ENCODE measurements at regions not wholly inside any gene's neighbourhood (a gene's known extent, or its start where the extent isn't known, plus 50 kb on each side); places are given as distances from the start of the nearest gene placed in this dataset.
A peak's percentile ranks its signal among the peaks of the same experiment; 100 is the strongest.
"Not testable (repeated sequence)": the region's sequence is repeated elsewhere in the genome, so short reads cannot be mapped to it uniquely, and the experiment has no call there.

DNA sequence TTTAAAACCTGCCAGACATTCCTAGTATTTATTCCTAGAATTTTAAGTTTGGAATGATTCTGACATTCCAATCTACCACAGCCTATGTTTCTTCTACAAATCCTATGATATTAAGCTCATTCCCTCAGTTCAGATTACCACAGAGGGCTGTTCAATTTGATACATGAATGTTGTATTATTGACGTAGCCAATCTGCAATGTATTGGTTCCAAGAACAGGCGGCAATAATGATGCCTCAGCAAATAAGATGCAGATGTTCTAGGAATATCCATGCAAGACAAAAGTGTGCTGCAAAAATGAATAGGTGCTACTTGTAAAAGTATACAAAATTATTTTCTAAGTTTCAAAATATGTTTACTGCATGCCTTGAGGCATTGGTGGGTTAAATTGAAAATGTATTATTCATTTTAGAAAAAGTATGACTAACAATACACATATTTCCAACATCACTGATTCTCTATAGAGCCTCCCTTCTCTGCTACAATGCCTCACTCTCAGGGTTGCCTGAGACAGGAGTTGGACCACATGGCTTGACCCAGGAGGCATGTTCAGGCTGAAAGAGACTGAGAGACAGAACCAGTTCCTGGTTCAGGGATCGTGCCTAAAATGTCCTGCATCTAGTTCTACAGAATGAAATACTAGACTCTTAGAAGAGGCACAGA lies 94.1 kb upstream of the CREB5 start:
- H3K4me3 ChIP-seq (ENCODE audit: low read length) = no peak overlapping the region
- DNase-seq (ENCODE audit: low read depth, low spot score) = no peak

GRCh38 chr7:28323833-28324232 lies 88.5 kb upstream of the CREB5 start:
- H3K4me3 ChIP-seq (ENCODE audit: low read length) = no peak overlapping the region
- no peak for DNase-seq (ENCODE audit: low read depth, low spot score)

DNA sequence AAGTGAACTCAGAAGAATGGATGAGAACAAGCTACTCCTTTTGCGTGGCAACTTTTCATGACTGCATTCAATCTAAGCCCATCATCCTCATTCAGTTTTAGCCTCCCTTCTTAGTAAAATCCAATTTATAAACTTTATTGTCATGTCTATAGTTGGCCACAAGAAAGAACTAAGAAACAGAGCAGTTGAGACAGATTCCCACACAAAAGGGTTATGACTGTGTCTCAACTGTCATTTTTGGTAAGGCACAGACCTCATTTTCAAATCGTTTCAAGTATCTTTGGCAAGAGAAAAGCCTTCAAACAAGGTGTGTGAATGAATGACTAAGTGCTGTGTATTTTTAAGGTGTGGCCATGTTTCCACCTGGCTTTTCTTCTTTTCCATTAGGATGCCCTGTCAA lies 84.2 kb upstream of the CREB5 start:
- peak; percentile 84 for DNase-seq (ENCODE audit: low read depth, low spot score)
- no peak overlapping the region for H3K4me3 ChIP-seq (ENCODE audit: low read length)

DNA sequence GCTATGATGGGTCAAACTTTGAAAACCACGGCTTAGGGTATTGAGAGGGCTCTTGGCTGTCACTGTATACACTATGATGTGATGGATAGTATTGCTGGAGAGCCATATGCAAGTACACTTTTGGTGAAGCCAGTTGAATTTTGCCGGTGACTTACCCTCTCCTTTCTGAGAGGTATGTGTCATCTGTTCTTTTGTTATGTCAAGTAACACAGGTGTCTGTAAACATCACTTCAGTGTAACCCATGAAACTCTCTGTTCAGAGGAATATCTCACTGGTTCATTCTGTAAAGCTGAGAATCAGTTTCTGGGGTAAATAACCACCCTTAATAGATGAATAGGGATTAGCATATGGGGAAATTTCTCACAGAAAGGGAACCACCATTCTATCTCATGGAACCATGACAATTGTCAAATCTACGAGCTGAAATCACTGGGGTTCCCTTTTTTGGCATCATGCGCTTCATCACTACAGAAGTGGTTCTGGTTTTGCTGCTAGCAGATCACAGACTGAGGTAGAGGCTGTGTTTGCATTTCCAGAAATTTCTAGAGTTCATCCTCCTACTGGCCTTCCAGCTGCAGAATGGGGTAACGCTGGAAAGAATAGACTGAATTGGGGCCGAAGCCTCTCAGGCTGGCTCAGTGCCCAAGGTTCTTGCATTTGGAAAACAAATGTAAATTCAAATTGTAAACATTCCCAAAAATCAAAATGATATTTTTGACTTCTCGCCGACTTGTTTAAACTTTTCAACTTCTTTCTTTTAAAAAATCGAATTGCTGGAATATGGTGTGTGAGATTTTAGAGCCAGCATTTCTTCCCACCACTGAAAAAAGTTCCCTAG lies 83.3 kb upstream of the CREB5 start:
- no peak for DNase-seq (ENCODE audit: low read depth, low spot score)
- H3K4me3 ChIP-seq (ENCODE audit: low read length) = no peak overlapping the region

- H3K4me3 ChIP-seq (ENCODE audit: low read length) = peak overlapping the region; percentile 30
- DNase-seq (ENCODE audit: low read depth, low spot score) = peak; percentile 47
Measured at GRCh38 chr7:28329661-28330363, 82.5 kb upstream of the CREB5 start.

DNA sequence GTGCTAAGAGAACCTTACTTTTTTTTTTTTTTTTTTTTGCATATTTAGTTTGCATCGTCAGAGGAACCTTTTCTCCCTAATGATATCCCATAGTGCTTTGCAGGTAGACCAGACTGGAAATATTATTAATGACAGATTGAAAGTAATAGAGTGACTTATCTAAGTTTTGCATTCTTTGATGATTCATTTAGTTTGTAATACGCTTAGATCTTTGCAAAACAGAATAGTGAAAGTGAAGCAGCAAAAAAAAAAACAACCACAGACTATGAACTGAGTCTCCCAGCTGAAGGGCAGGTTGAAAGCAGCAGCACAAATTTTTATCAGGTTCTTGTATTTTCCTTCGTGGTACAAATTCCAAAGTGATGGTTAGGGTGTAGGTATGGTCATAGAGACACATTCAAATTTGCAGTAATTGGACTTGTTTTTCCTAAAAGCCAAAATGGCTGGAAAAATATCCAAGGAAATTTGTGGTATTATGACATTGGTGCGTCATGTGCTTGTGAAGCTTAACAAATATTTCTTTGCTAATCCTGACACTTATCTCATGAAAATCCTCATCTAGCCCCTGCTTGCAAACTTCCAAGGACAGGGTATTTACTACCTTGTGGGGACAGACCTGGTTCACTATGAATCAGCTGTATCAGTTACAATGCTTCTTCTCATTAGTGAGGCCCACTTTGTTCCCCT lies 81.8 kb upstream of the CREB5 start:
- peak; percentile 23 for DNase-seq (ENCODE audit: low read depth, low spot score)
- peak overlapping the region; percentile 30 for H3K4me3 ChIP-seq (ENCODE audit: low read length)

DNA sequence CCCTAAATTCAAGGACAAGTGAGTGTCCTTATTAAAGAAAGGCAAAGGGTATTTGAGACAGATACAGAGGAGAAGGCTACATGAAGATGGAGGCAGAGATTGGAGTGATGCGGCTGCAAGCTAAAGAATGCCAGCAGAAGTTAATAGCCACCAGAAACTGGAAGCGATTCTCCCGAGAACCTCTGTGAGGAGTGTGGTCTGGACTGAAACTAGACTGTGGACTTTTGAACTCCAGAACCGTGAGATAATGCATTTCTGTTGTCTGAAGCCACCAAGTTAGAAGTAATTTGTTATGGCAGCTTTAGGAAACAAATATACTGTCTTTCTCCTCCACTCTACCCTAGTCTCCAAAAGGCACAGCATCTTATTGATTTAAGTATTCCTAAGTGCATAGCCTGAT lies 80.3 kb upstream of the CREB5 start:
- DNase-seq (ENCODE audit: low read depth, low spot score) = no peak

GRCh38 chr7:28333548-28333947 lies 78.8 kb upstream of the CREB5 start:
- not testable (repeated sequence) for DNase-seq (ENCODE audit: low read depth, low spot score)

More for the DNA sequence above, 80.3 kb upstream of the CREB5 start:
- no peak overlapping the region for H3K4me3 ChIP-seq (ENCODE audit: low read length)

DNA sequence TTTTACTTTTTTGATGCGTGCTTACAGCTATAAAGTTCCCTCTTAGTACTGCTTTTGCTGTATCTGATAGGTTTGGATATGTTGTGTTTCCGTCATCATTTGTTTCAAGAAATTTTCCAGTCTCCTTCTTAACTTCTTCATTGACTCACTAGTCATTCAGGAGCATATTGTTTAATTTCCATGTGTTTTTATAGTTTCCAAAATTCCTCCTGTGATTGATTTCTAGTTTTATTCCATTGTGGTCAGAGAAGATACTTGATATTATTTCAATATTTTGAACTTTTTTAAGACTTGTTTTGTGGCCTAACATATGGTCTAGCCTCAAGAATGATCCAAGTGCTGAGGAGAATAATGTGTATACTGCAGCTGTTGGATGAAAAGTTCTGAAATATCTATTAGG lies 75.5 kb upstream of the CREB5 start:
- DNase-seq (ENCODE audit: low read depth, low spot score) = no peak
- no peak overlapping the region for H3K4me3 ChIP-seq (ENCODE audit: low read length)

More at GRCh38 chr7:28333548-28333947, 78.8 kb upstream of the CREB5 start:
- not testable (repeated sequence) for H3K4me3 ChIP-seq (ENCODE audit: low read length)

GRCh38 chr7:28338041-28338440 lies 74.3 kb upstream of the CREB5 start:
- no peak overlapping the region for H3K4me3 ChIP-seq (ENCODE audit: low read length)
- DNase-seq (ENCODE audit: low read depth, low spot score) = no peak

- no peak overlapping the region for H3K4me3 ChIP-seq (ENCODE audit: low read length)
- no peak for DNase-seq (ENCODE audit: low read depth, low spot score)
Measured at GRCh38 chr7:28343462-28343861, 68.9 kb upstream of the CREB5 start.

DNA sequence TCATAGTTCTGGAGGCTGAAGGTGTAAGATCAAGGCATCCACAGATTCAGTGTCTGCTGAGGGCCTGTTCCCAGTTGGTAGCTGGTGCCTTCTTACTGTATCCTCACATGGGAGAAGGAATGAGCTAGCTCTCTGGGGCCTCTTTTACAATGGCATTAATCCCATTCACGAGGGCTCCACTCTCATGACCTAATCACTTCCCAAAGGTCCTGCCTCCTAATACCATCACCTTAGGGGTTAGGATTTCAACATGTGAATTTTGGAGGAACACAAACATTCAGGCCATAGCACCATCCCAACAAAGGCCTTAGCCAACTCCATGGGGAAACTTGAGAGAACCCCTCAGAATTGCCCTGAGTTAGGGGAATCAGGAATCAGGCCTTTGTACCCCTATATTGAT lies 66.1 kb upstream of the CREB5 start:
- DNase-seq (ENCODE audit: low read depth, low spot score) = no peak
- H3K4me3 ChIP-seq (ENCODE audit: low read length) = no peak overlapping the region

DNA sequence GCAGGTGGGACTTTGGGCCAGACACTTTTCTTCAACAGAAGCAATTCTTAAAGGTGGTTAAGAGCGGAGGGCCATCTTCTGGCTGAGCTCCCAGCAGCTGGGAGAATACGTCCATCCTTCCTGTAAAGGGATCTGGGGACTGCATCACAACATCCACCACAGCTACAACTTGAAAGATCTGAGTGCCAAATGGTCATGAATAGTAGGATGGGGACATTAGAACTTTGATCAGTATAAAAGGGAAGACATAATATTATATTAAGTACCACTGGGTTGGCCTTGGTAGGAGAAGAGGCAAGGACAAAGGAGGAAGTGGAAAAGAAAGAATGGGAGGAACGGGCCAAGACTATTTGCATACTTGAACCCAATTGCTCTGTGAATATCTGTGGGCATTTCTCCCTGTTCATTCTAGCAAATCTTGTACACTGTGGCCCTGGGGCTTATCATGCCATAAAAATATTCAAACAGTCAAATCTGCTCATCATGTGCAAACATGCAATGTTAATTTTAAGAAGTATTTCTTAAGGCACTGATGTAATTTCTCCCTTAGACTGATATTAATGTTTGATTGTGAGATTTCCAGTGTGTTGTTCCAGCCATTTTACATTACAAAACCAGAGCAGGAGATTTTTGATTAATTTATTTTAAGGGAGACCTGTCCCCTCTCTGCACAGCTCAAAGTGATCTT lies 65.5 kb upstream of the CREB5 start:
- no peak overlapping the region for H3K4me3 ChIP-seq (ENCODE audit: low read length)
- DNase-seq (ENCODE audit: low read depth, low spot score) = no peak

- DNase-seq (ENCODE audit: low read depth, low spot score) = no peak
- no peak overlapping the region for H3K4me3 ChIP-seq (ENCODE audit: low read length)
Measured at GRCh38 chr7:28347475-28348318, 64.6 kb upstream of the CREB5 start.

- H3K4me3 ChIP-seq (ENCODE audit: low read length) = no peak overlapping the region
- DNase-seq (ENCODE audit: low read depth, low spot score) = no peak
Measured at GRCh38 chr7:28348636-28349035, 63.7 kb upstream of the CREB5 start.

DNA sequence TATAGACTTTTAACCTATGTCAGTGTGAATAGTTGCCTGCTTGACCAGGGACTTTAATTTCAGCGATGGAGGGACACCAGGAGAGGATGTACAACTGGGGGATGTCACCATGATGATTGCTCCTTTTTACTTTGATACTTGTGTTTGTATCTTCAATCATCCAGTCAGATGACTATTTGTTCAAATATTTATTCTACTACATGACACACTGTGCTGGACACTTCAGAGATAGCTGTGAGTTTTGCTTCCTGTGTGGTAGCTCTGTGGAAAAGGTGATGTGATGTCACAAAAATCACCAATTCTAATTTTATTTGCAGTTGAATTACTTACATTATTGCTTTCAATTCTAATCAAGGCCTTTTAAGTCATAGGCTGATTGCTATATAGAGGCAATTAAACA lies 62.7 kb upstream of the CREB5 start:
- DNase-seq (ENCODE audit: low read depth, low spot score) = no peak
- H3K4me3 ChIP-seq (ENCODE audit: low read length) = no peak overlapping the region

DNA sequence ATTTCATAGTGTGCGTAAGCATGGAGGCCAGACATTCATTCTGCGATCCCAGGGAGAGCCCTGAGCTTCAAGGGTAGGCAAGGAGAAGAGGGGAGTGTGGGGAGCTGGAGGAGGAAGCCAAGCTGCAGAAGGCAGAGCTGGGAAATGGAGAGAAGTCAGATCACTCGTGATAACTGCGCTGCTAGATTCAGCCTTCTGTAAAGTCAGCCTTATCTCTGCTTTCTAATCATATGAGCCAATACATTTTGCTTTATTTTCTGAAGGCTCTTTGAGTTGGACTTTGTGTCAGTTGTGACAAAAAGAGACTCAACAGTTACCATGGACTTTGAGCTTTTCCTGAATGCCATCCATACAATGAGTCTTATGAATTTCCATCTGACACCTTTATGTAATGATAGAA lies 61.7 kb upstream of the CREB5 start:
- DNase-seq (ENCODE audit: low read depth, low spot score) = no peak
- H3K4me3 ChIP-seq (ENCODE audit: low read length) = no peak overlapping the region

DNA sequence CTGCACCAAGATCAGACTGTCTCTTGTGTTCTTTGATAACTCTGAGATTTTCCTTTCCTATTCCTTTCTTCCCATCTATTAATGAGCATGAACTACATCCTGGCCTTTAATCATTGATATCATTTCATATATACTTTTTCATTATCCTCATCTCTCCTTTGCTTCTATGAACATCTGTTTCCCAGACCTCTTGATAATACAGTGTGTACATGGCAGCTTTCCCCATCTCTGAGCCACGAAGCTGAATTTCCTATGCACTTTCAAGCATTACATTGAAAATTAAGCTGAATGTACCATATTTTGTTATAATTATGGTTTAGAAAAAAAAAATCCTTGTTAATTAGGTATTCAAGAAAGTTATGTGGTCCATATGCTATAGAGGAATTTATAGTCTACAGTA lies 60.9 kb upstream of the CREB5 start:
- DNase-seq (ENCODE audit: low read depth, low spot score) = no peak

More for the DNA sequence above, 60.9 kb upstream of the CREB5 start:
- H3K4me3 ChIP-seq (ENCODE audit: low read length) = no peak overlapping the region
